Brain pericyte (primary cell): ENCODE measurements at regions not wholly inside any gene's neighbourhood (a gene's known extent, or its start where the extent isn't known, plus 50 kb on each side); places are given as distances from the start of the nearest gene placed in this dataset.

Experiments
- DNase-seq: peaks from one replicate; pipeline ENCODE4 v3.0.0-alpha.2; 2012; ENCODE audit warnings: low read depth, low spot score

DNA sequence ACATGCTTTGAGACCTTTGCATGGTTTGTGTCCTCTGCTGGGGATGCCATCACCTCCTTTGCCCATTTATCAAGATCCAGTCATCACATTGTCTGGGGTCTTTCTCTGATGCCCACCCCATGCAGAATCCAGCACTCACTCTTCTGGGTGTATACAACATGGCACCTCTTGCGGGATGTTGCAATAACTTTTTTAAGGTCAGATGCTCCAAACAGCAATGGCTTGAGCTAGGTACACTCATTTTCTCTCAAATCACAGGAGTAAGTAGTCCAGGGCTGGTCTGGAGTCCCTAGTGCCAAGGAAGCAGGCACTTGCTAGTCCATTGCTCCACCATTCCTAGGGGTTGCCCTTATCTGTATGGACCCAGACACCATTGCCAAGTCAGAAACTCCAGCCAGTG, 196.6 kb upstream of the KCNG1 start:
- DNase-seq: no peak

- DNase-seq: no peak
These were observed 195.7 kb upstream of the KCNG1 start for GRCh38 chr20:51218603-51219002.

GRCh38 chr20:51217347-51218045, 194.6 kb upstream of the KCNG1 start:
- DNase-seq: no peak

DNA sequence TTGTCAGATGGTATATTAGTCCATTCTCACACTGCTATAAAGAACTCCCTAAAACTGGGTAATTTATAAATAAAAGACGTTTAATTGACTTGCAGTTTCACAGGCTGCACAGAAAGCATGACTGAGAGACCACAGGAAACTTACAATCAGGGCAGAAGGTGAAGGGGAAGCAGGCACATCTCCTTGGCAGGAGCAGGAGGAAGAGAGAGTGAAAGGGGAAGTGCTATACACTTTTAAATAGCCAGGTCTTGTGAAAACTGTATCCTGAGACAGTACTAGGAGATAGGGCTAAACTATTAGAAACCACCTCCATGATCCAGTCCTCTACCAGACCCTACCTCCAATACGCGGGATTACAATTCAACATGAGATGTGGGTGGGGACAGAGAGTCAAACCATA, 193.9 kb upstream of the KCNG1 start:
- no peak for DNase-seq

DNA sequence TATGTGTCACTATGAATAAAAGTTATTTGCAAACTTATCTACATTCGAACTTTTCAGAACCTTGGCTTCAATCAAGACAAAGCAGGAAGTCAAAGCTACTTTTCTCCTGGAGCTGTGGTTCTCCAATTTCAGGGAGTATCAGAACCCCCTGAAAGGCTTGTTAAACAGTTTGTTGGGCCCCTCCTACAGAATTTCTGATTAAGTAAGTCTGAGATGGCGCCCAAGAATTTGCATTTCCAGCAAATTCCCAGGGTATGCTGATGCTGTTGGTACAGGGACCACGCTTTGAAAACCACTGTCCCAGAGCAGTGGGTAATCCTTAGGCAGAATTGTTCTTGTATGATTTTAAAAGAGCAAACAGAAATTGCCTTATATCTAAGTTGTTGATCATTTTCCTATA, 189.9 kb upstream of the KCNG1 start:
- DNase-seq: no peak

DNA sequence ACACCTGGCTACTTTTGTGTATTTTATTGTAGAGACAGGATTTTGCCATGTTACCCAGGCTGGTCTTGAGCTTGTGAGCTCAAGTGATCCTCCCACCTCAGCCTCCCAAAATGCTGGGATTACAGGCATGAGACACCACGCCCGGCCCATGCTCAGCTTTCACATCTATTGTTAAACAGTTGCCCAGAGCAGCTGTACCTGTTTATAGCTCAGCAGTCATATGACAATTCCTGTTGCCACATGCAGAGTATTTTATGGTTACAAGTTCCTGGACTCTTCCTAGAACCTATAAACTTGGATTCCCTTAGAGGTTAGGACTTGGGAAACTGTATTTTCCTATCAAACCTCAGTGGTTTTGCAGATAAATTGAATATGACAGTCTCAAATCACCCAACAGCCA, 188.3 kb upstream of the KCNG1 start:
- DNase-seq: no peak

GRCh38 chr20:51210084-51210483, 187.2 kb upstream of the KCNG1 start:
- DNase-seq: no peak

DNA sequence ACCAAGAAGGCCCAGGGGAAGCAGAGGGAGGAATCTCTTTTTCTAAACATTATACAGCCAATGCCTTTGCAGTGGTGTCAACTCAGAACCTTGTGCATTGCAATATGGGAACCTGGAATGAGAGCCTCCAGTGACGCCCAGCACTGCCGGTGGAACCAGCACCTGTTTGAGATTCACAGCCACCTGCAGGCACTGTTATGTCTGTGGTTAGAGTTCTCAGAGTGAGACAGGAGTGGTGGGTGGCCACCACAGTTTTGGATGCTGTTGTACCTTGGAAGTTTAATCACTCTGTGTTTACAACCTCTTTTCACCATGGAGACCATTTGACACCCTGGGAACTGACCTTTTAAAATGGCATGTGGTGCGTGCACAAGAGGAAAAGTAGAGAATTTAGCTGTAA, 185.3 kb upstream of the KCNG1 start:
- no peak for DNase-seq

- no peak for DNase-seq
These were observed 183.2 kb upstream of the KCNG1 start for GRCh38 chr20:51206032-51206662.

DNA sequence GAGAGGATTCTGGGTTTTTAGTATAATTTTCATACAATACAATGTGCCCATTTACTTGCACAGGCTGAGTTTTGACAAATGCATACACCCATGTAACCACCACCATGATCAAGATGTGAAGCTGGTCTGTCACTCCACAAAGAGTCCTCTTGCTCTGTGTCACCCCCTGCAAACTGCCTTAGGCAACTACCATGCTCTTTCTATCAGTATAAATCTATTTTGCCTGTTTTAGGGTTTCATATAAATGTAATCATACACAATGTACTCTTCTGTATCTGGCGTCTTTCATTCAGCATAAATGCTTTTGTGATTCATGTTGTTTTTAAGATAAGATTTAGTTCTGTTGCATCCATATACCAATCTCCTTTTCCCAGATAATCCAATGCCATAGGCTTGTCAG, 181.9 kb upstream of the KCNG1 start:
- DNase-seq: no peak

- no peak for DNase-seq
These were observed 181.3 kb upstream of the KCNG1 start for GRCh38 chr20:51204051-51204715.

DNA sequence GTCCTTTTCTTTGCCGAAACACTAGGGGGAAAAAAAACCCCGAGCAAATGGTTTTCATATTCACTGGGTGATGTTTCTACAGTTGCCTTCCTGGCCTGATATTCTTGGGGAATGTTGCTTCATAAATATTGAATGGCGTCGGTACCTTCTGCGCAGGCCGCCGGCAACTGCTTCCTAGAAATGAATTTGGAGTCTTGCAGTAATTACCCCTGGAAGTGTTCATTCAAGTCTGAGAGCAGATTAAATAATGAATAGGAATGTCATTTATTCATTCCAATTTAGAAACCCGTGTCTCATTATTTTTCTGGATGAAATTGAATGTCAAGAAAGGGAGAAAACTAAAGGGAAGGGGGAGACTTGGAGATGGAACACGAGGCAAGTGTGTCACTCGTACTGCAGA, 179.4 kb upstream of the KCNG1 start:
- DNase-seq: no peak

GRCh38 chr20:51199920-51200319, 177.0 kb upstream of the KCNG1 start:
- DNase-seq: no peak

DNA sequence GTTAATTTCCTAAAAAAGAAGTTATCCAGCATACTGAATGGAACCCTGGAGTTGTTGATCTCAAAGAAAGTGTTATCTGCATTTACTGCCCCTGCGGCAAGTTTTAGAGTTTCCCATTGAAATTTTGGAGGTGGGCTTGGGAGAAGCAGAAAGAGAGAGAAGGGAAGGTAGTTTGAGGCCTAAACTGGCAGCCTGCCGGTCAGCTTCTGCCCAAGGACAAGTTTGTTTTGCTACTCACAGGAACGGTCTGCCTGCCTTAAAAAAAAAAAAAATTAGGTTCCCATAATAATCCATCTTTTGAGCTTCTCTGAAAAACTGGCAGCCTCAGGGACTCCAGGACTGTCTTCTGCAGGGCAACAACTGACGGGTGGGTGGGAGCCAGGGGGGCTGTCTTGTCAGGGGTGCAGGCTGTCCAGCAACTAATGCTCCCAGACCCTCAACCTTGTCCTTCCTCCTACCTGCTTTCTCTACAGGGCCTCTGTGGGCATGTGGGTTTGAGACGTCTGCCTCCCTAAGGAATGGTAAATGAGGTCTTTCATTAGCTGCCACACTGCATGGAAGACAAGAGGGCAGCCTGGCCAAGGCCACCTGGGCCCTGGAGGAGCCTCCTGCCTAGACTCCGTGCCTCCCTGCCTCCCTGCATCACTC, 176.1 kb upstream of the KCNG1 start:
- DNase-seq: no peak

GRCh38 chr20:51198238-51198637, 175.3 kb upstream of the KCNG1 start:
- no peak for DNase-seq

DNA sequence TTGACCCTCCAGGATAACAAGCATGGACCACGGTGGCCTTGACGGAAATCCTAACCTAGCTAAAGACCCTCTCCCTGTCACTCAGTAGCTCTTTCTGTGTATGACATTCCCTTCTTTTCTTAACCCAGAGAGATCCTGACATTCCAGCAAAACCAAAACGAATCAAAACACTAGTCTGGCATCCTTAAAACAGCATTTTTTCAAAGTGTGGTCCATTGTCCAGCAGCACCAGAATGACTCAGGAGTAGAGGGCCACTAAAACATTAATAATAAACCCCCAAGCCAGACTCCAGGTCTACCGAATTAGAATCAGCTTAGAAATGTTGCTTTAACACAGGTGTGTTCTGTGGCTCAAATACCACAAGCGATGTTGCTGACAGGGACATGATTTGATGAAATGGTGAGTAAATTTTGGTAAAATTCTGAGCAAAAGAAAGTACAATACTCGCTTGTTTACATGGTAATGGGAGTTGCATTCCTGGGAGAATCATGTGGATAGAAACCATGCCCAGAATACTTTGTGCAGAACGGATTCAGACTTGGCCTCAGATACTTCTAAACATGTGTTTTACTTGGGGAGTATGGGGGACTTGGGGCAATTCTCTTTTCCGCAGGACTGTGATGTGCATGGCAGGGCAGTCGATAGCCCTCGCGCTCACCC, 174.2 kb upstream of the KCNG1 start:
- no peak for DNase-seq

- no peak for DNase-seq
These were observed 173.1 kb upstream of the KCNG1 start for GRCh38 chr20:51195990-51196389.

- no peak for DNase-seq
These were observed 172.6 kb upstream of the KCNG1 start for GRCh38 chr20:51195419-51195901.

DNA sequence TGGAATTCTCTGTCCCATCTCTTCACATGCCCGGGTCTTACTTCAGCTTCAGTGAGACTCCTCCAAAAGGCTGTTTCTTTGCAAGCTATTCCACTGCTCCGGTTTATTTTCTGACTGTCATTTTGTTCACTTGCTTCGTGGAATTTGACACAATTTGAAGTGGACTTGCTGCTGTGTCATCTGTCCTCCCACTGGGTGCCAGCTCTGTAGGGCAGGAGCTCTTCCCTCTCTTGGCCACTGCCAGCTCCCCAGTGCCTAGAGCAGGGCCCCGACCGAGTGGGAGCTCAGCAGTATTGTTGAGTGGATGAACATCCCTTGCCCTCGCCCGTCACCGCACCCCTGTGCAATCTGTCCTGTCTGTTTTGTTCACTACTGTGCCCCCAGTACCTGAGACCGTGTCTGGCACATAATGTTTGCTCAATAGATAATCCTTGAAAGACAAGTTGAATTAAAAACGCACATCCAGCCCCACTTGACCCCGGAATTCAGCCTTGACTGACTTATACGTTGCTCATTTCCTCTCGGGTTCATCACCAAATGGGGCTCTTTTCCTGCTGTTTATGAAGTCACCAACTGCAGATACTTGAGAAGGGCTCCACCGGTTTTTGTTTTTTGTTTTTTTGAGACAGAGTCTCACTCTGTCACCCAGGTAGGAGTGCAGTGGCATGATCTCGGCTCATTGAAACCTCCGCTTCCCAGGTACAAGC, 170.3 kb upstream of the KCNG1 start:
- no peak for DNase-seq

DNA sequence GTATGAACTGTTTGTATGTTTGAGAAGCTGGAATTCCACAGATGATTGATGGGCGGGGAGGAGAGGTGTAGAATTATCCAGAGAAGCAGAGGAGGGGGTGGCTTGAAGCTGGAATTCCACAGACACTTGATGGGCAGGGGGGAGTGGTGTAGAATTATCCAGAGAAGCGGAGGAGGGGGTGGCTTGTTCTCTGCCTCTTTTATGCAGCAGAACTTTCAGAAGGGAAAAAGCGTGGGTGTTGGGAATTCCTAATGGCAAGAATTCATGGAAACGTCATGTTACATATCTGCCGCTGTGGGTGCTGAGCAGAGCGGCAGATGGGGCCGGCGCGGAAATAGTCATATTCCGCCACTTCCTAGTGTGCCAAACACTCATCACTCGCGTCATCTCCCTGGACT, 167.9 kb upstream of the KCNG1 start:
- no peak for DNase-seq
